HCT116 (cell line): ENCODE measurements at regions not wholly inside any gene's neighbourhood (a gene's known extent, or its start where the extent isn't known, plus 50 kb on each side); places are given as distances from the start of the nearest gene placed in this dataset.

Source experiments
- ATAC-seq: fragments of 200-7000 bp; cut with Tn5 transposase; 2 replicates; pipeline ENCODE4 v1.9.1; 2020; ENCODE audit warnings: mild to moderate bottlenecking, moderate library complexity
- BruUV-seq: library from RNA; stranded (reverse); fragments of 400-500 nt; replicated peaks from 2 replicates; lab custom pipeline; 2021; lab: Mats Ljungman, UMichigan
- CTCF ChIA-PET: fragments of 300-600 bp; sonication (Branson Sonifier 250); formaldehyde crosslinking; loops from one replicate; lab custom pipeline; 2021; ENCODE audit warnings: antibody characterized with exemption; lab: Charles Lee
- POLR2A ChIA-PET: fragments of 300-600, 350-600 bp; sonication (Branson Sonifier 250); formaldehyde crosslinking; loops from one replicate; lab custom pipeline; 2021; ENCODE audit warnings: antibody characterized with exemption; lab: Charles Lee
- RAD21 ChIA-PET, 2 experiments: fragments of 300-600 bp; sonication (Branson Sonifier 250); formaldehyde crosslinking; loops; one replicate each; lab custom pipeline; 2023; ENCODE audit warnings: low total read pairs in 2 of 2; ENCODE audit not compliant: uncharacterized antibody in 2 of 2, unreplicated experiment in 2 of 2, low non-redundant PET in 1 of 2; lab: Charles Lee
- DNase-seq: peaks from one replicate; pipeline ENCODE4 v3.0.0-alpha.2; 2010; ENCODE audit warnings: low read depth, low spot score
- H2AFZ ChIP-seq: fragments of 200-600 bp; shearing (Covaris generic), sonication (generic); 2 replicates; pipeline ENCODE4 v1.6.1; 2017; ENCODE audit warnings: low read depth, mixed run types, mixed read lengths, antibody characterized with exemption, low read length; ENCODE audit not compliant: poor library complexity, severe bottlenecking
- H3K27ac ChIP-seq: 2 replicates; pipeline ENCODE4 v1.5.1; 2012; ENCODE audit warnings: low read depth, low read length
- H3K27me3 ChIP-seq: fragments of 200-600 bp; sonication (generic); 2 replicates; pipeline ENCODE4 v1.6.1; 2016; ENCODE audit warnings: mixed run types, low read length, mixed read lengths; ENCODE audit not compliant: insufficient read depth
- H3K36me3 ChIP-seq, 2 experiments: fragments of 200-500 bp in 1 of 2; fragments of 200-600 bp in 1 of 2; sonication (Bioruptor generic) in 1 of 2; sonication (generic) in 1 of 2; 2 replicates each; pipeline versions ENCODE4 v1.5.1 to v1.6.1; 2014 to 2016; ENCODE audit warnings: low read length in 2 of 2, inconsistent platforms in 1 of 2, mixed read lengths in 1 of 2, mixed run types in 1 of 2; ENCODE audit not compliant: insufficient read depth in 2 of 2, control insufficient read depth in 1 of 2
- H3K4me1 ChIP-seq, 2 experiments: fragments of 200-600 bp in 1 of 2; sonication (generic) in 1 of 2; 2 replicates each; pipeline versions ENCODE4 v1.5.1 to v1.6.1; 2012 to 2017; ENCODE audit warnings: low read length in 2 of 2, inconsistent platforms in 1 of 2, mild to moderate bottlenecking in 1 of 2, mixed read lengths in 1 of 2, mixed run types in 1 of 2, moderate library complexity in 1 of 2; ENCODE audit not compliant: insufficient read depth in 2 of 2, control insufficient read depth in 1 of 2
- H3K4me2 ChIP-seq: fragments of 200-600 bp; sonication (generic); 2 replicates; pipeline ENCODE4 v1.6.1; 2017; ENCODE audit warnings: mixed run types, low read length, mixed read lengths
- H3K4me3 ChIP-seq, 2 experiments: fragments of 200-600 bp in 1 of 2; sonication (generic) in 1 of 2; replicated peaks in 1 of 2; 2 replicates each; pipeline ENCODE4 v1.5.1; 2011 to 2016; ENCODE audit warnings: low read length in 2 of 2, control low read depth in 1 of 2, low read depth in 1 of 2, mild to moderate bottlenecking in 1 of 2, mixed read lengths in 1 of 2, mixed run types in 1 of 2
- H3K79me2 ChIP-seq: fragments of 200-600 bp; sonication (generic); 2 replicates; pipeline ENCODE4 v1.6.1; 2017; ENCODE audit warnings: mild to moderate bottlenecking, mixed run types, low read length, moderate library complexity, mixed read lengths; ENCODE audit not compliant: insufficient read depth
- H3K9ac ChIP-seq: fragments of 200-600 bp; sonication (generic); 2 replicates; pipeline ENCODE4 v1.6.1; 2016; ENCODE audit warnings: low read length, mixed read lengths
- H3K9me2 ChIP-seq: fragments of 200-600 bp; sonication (generic), shearing (Covaris generic); 2 replicates; pipeline ENCODE4 v1.6.1; 2017; ENCODE audit warnings: mixed run types, mild to moderate bottlenecking, moderate library complexity; ENCODE audit not compliant: insufficient read depth
- H3K9me3 ChIP-seq, 2 experiments: fragments of 200-500 bp in 1 of 2; fragments of 200-600 bp in 1 of 2; sonication (Bioruptor generic) in 1 of 2; sonication (generic) in 1 of 2; 2 replicates each; pipeline ENCODE4 v1.6.1; 2014 to 2017; ENCODE audit warnings: low read length in 2 of 2, mixed read lengths in 2 of 2, inconsistent platforms in 1 of 2, low read depth in 1 of 2, mild to moderate bottlenecking in 1 of 2, mixed run types in 1 of 2, moderate library complexity in 1 of 2; ENCODE audit not compliant: control insufficient read depth in 1 of 2, insufficient read depth in 1 of 2
- H4K20me1 ChIP-seq: fragments of 200-600 bp; sonication (generic), shearing (Covaris generic); 2 replicates; pipeline ENCODE4 v1.6.1; 2017; ENCODE audit warnings: mixed run types, mild to moderate bottlenecking, moderate library complexity; ENCODE audit not compliant: insufficient read depth
- CBX3 ChIP-seq: IDR thresholded peaks from 2 replicates; pipeline ENCODE4 v1.6.1; 2012; ENCODE audit warnings: low read depth
- EZH2 ChIP-seq: fragments of 200-600 bp; sonication (generic); IDR thresholded peaks from 2 replicates; pipeline ENCODE4 v1.6.1; 2017; ENCODE audit warnings: antibody characterized with exemption, mixed run types
- EZH2phosphoT487 ChIP-seq: fragments of 200-600 bp; IDR thresholded peaks from 2 replicates; pipeline ENCODE4 v1.6.1; 2018; ENCODE audit warnings: antibody characterized with exemption, borderline replicate concordance
- FOSL1 ChIP-seq: IDR thresholded peaks from 2 replicates; pipeline ENCODE4 v1.6.1; 2012; ENCODE audit warnings: low read depth
- SIN3A ChIP-seq: IDR thresholded peaks from 2 replicates; pipeline ENCODE4 v1.6.1; 2012; ENCODE audit warnings: low read depth
- TCF7L2 ChIP-seq: IDR thresholded peaks from 2 replicates; pipeline ENCODE4 v1.7.0; 2011; ENCODE audit warnings: borderline replicate concordance, inconsistent platforms; ENCODE audit not compliant: insufficient read depth, insufficient read length; ENCODE audit errors: extremely low read depth
- YY1 ChIP-seq: IDR thresholded peaks from 2 replicates; pipeline ENCODE4 v1.6.1; 2011; ENCODE audit warnings: low read length, low read depth, moderate library complexity, mild to moderate bottlenecking; ENCODE audit not compliant: insufficient replicate concordance; ENCODE audit errors: extremely low read depth
- ZFX ChIP-seq: fragments of 450-650 bp; IDR thresholded peaks from 2 replicates; pipeline ENCODE4 v1.6.1; 2017
- intact Hi-C: fragments of 100-400 bp; cut with micrococcal nuclease; formaldehyde crosslinking; loops from 2 replicates; pipeline ENCODE4 v1.10.0; 2022
- TF ChIP-seq, protein P1 (sequence below): IDR thresholded peaks from 2 replicates; pipeline ENCODE4 v1.6.1; 2012
- TF ChIP-seq, protein P2 (sequence below), 3 experiments: fragments of 200-600 bp in 1 of 3; sonication (generic) in 1 of 3; IDR thresholded peaks in 2 of 3; conservative IDR thresholded peaks in 1 of 3; 2 replicates each; pipeline ENCODE4 v1.5.1; 2012 to 2017; ENCODE audit warnings: low read depth in 2 of 3, low read length in 2 of 3, antibody characterized with exemption in 1 of 3, borderline replicate concordance in 1 of 3, control low read depth in 1 of 3, mild to moderate bottlenecking in 1 of 3, mixed read lengths in 1 of 3, mixed run types in 1 of 3, moderate library complexity in 1 of 3; ENCODE audit not compliant: insufficient read depth in 1 of 3

DNA sequence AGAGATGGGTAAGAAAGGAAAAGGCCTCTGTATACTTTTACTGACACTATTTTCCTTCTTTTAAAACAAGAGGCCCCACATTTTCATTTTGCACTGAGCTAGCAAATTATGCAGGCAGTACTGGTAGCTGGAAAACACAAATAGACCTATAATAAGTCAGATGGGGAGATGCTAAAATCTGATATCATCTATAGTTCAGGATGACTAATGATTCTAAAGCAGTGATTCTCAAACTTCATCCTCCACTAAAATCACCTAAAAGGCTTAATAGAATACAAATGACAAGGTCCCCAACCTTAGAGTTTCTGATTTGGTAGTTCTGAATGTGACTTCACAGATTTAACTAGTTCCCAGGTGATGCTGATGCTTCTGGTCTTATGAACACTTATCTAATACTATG, 247.3 kb upstream of the DIPK2B start:
- Histone ChIP-seq H3K4me1 (peaks cover 26 to 61% of the 10 kb centered on the region in 2 experiments), H3K9me3 (no peaks in the 10 kb centered on the region), H2AFZ (no peak overlapping the region), H3K27ac (no peak overlapping the region; the same call in 1 of the 2 replicates), H3K27me3 (no peaks in the 10 kb centered on the region), H3K36me3 (no peaks in the 10 kb centered on the region), H4K20me1 (no peaks in the 10 kb centered on the region), H3K9me2 (no peaks in the 10 kb centered on the region), H3K79me2 (no peaks in the 10 kb centered on the region), H3K9ac (no peak overlapping the region), H3K4me3 (no peak overlapping the region), H3K4me2 (no peak overlapping the region)
- ChIA-PET RAD21 (no interaction called here), POLR2A (no interaction called here), CTCF (no interaction called here)
- intact Hi-C loops: no loop called here
- ATAC-seq (no peak), DNase-seq (no peak)
- TF ChIP-seq, protein P1, sequence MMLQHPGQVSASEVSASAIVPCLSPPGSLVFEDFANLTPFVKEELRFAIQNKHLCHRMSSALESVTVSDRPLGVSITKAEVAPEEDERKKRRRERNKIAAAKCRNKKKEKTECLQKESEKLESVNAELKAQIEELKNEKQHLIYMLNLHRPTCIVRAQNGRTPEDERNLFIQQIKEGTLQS: no peak
- TF ChIP-seq EZH2phosphoT487 (no peak), TCF7L2 (no peak), CBX3 (no peak), ZFX (no peak), FOSL1 (no peak), EZH2 (no peak), SIN3A (no peak), YY1 (no peak)
- TF ChIP-seq, protein P2, sequence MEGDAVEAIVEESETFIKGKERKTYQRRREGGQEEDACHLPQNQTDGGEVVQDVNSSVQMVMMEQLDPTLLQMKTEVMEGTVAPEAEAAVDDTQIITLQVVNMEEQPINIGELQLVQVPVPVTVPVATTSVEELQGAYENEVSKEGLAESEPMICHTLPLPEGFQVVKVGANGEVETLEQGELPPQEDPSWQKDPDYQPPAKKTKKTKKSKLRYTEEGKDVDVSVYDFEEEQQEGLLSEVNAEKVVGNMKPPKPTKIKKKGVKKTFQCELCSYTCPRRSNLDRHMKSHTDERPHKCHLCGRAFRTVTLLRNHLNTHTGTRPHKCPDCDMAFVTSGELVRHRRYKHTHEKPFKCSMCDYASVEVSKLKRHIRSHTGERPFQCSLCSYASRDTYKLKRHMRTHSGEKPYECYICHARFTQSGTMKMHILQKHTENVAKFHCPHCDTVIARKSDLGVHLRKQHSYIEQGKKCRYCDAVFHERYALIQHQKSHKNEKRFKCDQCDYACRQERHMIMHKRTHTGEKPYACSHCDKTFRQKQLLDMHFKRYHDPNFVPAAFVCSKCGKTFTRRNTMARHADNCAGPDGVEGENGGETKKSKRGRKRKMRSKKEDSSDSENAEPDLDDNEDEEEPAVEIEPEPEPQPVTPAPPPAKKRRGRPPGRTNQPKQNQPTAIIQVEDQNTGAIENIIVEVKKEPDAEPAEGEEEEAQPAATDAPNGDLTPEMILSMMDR (IDR thresholded peaks at IDR 0.05 in 2 of 3, conservative IDR thresholded peaks at IDR 0.05 in 1 of 3; ENCODE audit: borderline replicate concordance in 1 of 3, insufficient read depth in 1 of 3, low read depth in 2 of 3, low read length in 2 of 3): no peak
- no TSS peak for BruUV-seq
